Tibial artery (tissue), 4 donors: ENCODE measurements at regions not wholly inside any gene's neighbourhood (a gene's known extent, or its start where the extent isn't known, plus 50 kb on each side); places are given as distances from the start of the nearest gene placed in this dataset.

Experiments used
- DNase-seq, 2 donors: peaks; one replicate each; pipeline ENCODE4 v3.0.0-alpha.2; 2019
- H3K27ac ChIP-seq, 2 donors: fragments of 200-600 bp; sonication (generic) in 1 of 2; 1 replicate in 1 of 2; 2 replicates in 1 of 2; pipeline ENCODE4 v1.5.1; 2018 to 2019; ENCODE audit warnings: mild to moderate bottlenecking in 1 of 2
- H3K27me3 ChIP-seq, 2 donors: fragments of 200-600 bp; sonication (generic) in 1 of 2; one replicate each; pipeline versions ENCODE4 v1.5.1 to v1.6.0; 2016 to 2019
- H3K36me3 ChIP-seq, 3 donors: fragments of 200-600 bp; sonication (generic) in 2 of 3; one replicate each; pipeline ENCODE4 v1.5.1; 2016 to 2019; ENCODE audit warnings: mild to moderate bottlenecking in 2 of 3
- H3K4me1 ChIP-seq, 4 donors: fragments of 200-600 bp; sonication (generic) in 2 of 4; 1 replicate in 3 of 4; 2 replicates in 1 of 4; pipeline ENCODE4 v1.5.1; 2016 to 2019
- H3K4me3 ChIP-seq, 2 donors: fragments of 200-600 bp; sonication (generic) in 1 of 2; 1 replicate in 1 of 2; 2 replicates in 1 of 2; pipeline ENCODE4 v1.5.1; 2018 to 2019; ENCODE audit warnings: mild to moderate bottlenecking in 2 of 2
- H3K9me3 ChIP-seq, 3 donors: fragments of 200-600 bp; sonication (generic) in 1 of 3; one replicate each; pipeline ENCODE4 v1.5.1; 2016 to 2019
- intact Hi-C: fragments of 100-400 bp; cut with DNase I; formaldehyde crosslinking; loops from one replicate; pipeline ENCODE4 v1.15.0; 2023; ENCODE audit warnings: low total_unique reads
- TF ChIP-seq, protein P1 (sequence below), 2 experiments: fragments of 200-600 bp in 1 of 2; fragments of 450-650 bp in 1 of 2; IDR thresholded peaks; one replicate each; pipeline ENCODE4 v1.5.1; 2017 to 2019; ENCODE audit warnings: antibody characterized with exemption in 2 of 2, mild to moderate bottlenecking in 1 of 2, moderate library complexity in 1 of 2

DNA sequence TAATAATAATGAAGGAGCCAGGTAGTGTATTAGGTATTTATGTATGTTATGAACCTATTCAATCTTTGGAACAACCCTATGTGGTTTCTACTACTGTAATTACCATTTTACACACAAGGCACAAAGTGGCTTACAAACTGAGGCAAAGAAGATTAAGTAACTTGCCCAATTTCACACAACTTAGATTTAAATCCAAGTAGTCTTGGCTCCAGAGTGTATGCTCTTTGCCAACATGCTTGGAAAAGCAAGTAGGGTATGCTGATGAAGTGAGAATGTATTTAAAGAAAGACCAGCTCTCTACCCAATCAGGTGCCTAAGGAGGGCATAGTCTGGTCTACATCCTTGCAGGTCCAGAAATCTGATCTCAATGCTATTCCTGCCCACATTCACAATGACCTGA, 463.2 kb downstream of the METTL15 start:
- TF ChIP-seq, protein P1, sequence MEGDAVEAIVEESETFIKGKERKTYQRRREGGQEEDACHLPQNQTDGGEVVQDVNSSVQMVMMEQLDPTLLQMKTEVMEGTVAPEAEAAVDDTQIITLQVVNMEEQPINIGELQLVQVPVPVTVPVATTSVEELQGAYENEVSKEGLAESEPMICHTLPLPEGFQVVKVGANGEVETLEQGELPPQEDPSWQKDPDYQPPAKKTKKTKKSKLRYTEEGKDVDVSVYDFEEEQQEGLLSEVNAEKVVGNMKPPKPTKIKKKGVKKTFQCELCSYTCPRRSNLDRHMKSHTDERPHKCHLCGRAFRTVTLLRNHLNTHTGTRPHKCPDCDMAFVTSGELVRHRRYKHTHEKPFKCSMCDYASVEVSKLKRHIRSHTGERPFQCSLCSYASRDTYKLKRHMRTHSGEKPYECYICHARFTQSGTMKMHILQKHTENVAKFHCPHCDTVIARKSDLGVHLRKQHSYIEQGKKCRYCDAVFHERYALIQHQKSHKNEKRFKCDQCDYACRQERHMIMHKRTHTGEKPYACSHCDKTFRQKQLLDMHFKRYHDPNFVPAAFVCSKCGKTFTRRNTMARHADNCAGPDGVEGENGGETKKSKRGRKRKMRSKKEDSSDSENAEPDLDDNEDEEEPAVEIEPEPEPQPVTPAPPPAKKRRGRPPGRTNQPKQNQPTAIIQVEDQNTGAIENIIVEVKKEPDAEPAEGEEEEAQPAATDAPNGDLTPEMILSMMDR (IDR thresholded peaks at IDR 0.05), result no peak
- H3K27me3 ChIP-seq, result no peaks in the 10 kb centered on the region
- H3K4me3 ChIP-seq, result no peak overlapping the region
- DNase-seq, result no peak
- no peaks in the 10 kb centered on the region for H3K36me3 ChIP-seq
- intact Hi-C loops, result no loop called here
- H3K9me3 ChIP-seq, result no peaks in the 10 kb centered on the region
- H3K4me1 ChIP-seq, result peaks cover 0 to 13% (median under 1%) of the 10 kb centered on the region in 4 donors
- no peak overlapping the region for H3K27ac ChIP-seq

DNA sequence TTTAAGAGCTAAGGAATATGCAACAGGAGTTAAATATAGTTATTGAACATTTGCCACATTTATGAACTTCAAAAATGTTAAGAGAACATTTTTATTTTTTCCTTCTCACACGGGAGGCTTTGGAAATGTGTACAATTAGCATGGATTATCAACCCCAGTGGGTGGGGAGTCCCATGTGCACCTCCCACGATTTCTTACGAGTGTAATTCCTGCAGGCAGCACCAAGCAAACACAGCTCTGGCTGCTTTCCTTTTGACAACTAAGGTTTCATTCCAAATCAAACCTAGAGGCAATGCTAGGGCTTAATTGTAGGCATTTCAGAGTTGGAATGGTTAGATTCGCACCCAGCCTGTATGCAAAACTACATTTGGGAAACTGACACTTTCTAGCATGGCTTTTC, 460.9 kb downstream of the METTL15 start:
- no peaks in the 10 kb centered on the region for H3K9me3 ChIP-seq
- peaks cover 0 to 23% (median 5%) of the 10 kb centered on the region in 4 donors for H3K4me1 ChIP-seq
- no peaks in the 10 kb centered on the region for H3K27me3 ChIP-seq
- DNase-seq, result no peak
- H3K4me3 ChIP-seq, result no peak overlapping the region
- H3K27ac ChIP-seq, result peak overlapping the region in 1 of 2 donors; percentile 7
- H3K36me3 ChIP-seq, result no peaks in the 10 kb centered on the region
- TF ChIP-seq, protein P1 (IDR thresholded peaks at IDR 0.05), result no peak
- intact Hi-C loops, result no loop called here

DNA sequence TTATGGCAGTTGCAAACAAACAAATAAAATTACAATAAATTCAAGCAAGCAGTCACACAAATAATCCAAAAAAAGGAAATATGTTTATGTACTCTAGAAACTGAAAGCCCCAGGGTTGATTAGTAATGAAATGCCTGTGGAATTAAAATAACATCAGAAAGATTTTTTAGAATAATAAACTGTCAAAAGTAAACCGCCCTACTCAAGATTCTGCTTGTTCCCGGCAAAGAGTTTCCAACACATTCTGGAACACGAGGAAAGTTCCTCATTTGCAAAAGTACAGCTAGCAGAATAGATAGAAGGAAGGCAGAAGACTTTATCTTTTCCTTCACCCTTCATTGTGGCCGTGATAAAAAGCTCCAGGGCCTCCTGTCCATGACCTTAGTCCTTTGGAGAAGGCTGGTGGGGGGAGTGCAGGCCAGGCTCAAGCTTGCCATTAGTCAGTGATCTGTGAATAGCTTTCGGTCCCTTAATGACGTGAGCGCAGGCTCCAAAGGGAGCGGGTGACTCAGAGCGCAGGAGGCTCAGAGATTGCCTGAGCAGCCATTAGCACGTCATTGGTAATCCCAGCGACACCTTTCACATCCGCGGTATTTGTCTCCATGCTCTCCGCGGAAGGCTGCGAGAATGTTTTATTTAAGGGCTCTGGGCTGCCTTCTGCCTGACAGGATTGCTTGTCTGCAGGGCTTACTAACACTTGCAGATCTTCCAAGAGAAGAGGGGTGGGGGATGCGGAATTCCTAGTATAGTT, 458.3 kb downstream of the METTL15 start:
- intact Hi-C loops, result no loop called here

DNA sequence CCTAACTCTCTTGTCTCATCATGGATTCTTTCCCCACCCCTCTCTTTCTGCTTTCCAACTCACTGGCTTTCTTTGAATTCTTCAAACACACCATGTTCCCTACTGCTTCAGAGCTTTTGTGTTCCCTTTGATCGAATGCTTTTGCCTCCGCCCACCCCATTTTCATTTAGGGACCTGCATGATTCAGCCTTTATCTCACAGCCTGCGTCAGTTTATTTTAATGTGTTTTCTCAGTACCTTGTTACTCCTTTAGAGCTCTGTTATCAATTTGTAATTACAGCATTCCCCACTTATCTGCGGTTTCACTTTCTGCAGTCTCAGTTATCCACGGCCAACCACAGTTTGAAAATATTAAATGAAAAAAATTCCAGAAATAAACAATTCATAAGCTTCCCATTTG, 451.3 kb downstream of the METTL15 start:
- no peaks in the 10 kb centered on the region for H3K4me1 ChIP-seq
- H3K27me3 ChIP-seq, result no peaks in the 10 kb centered on the region
- TF ChIP-seq, protein P1 (IDR thresholded peaks at IDR 0.05), result no peak
- H3K36me3 ChIP-seq, result no peaks in the 10 kb centered on the region
- no peak overlapping the region for H3K27ac ChIP-seq
- intact Hi-C loops, result no loop called here
- H3K9me3 ChIP-seq, result no peaks in the 10 kb centered on the region
- no peak overlapping the region for H3K4me3 ChIP-seq
- no peak for DNase-seq

More for the DNA sequence above, 458.3 kb downstream of the METTL15 start:
- Histone ChIP-seq H3K27me3 (no peaks in the 10 kb centered on the region), H3K27ac (peak overlapping the region; percentile 62 to 68), H3K9me3 (no peaks in the 10 kb centered on the region), H3K4me3 (peak overlapping the region; percentile 29 to 34), H3K4me1 (peaks cover 0 to 23% (median 5%) of the 10 kb centered on the region in 4 donors), H3K36me3 (no peaks in the 10 kb centered on the region)
- TF ChIP-seq, protein P1 (IDR thresholded peaks at IDR 0.05), result no peak
- peak; percentile 65 to 92 for DNase-seq

DNA sequence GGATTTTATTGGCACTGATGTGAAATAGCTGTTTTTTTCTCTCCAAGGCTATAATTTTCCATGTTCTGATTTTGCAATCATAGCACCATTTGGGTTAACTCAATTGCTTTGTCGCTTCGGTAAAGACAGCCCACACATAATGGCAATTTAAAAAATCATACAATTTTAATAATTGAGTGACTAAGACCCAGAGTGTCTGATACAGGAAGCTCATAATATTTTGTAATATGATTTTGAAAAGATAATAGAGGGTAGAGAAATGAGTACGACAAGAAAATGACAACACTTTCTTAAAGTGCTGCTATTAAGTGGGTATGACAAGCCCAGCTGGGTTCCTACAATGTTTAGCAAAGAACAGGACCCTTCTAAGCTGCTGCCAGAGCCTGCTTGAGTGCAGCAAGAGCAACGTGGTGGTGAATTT, 439.1 kb downstream of the METTL15 start:
- no peak overlapping the region for H3K4me3 ChIP-seq
- TF ChIP-seq, protein P1 (IDR thresholded peaks at IDR 0.05), result no peak
- H3K27ac ChIP-seq, result no peak overlapping the region
- H3K9me3 ChIP-seq, result no peaks in the 10 kb centered on the region
- intact Hi-C loops, result no loop called here
- H3K4me1 ChIP-seq, result no peaks in the 10 kb centered on the region
- H3K36me3 ChIP-seq, result no peaks in the 10 kb centered on the region
- H3K27me3 ChIP-seq, result no peaks in the 10 kb centered on the region
- DNase-seq, result no peak
